ENCODE measurements at regions not wholly inside any gene's neighbourhood (a gene's known extent, or its start where the extent isn't known, plus 50 kb on each side); places are given as distances from the start of the nearest gene placed in this dataset.
"Not testable (repeated sequence)": the region's sequence is repeated elsewhere in the genome, so short reads cannot be mapped to it uniquely, and the experiment has no call there.

- no peak for DNase-seq
Measured at GRCh38 chr2:180829261-180829660, 151.1 kb upstream of the UBE2E3 start.

- no peak for DNase-seq
Measured at GRCh38 chr2:180828756-180829155, 151.6 kb upstream of the UBE2E3 start.

GRCh38 chr2:180823546-180824141 lies 156.8 kb upstream of the UBE2E3 start:
- no peak for DNase-seq

- DNase-seq = no peak
Measured at GRCh38 chr2:180819106-180819505, 161.3 kb upstream of the UBE2E3 start.

GRCh38 chr2:180818700-180819099 lies 161.7 kb upstream of the UBE2E3 start:
- not testable (repeated sequence) for DNase-seq

- no peak for DNase-seq
Measured at GRCh38 chr2:180799141-180799540, 181.3 kb upstream of the UBE2E3 start.

- DNase-seq = no peak
Measured at GRCh38 chr2:180790891-180791290, 189.5 kb upstream of the UBE2E3 start.

GRCh38 chr2:180787330-180787729 lies 193.1 kb upstream of the UBE2E3 start:
- DNase-seq = no peak

GRCh38 chr2:180781276-180781675 lies 199.1 kb upstream of the UBE2E3 start:
- no peak for DNase-seq

- DNase-seq = no peak
Measured at GRCh38 chr2:180778291-180778690, 202.1 kb upstream of the UBE2E3 start.

- DNase-seq = no peak
Measured at GRCh38 chr2:180776921-180777320, 203.5 kb upstream of the UBE2E3 start.

- no peak for DNase-seq
Measured at GRCh38 chr2:180775711-180776110, 204.7 kb upstream of the UBE2E3 start.

- DNase-seq = not testable (repeated sequence)
Measured at GRCh38 chr2:180765316-180765715, 215.1 kb upstream of the UBE2E3 start.

GRCh38 chr2:180763263-180763989 lies 217.0 kb upstream of the UBE2E3 start:
- DNase-seq = no peak

- no peak for DNase-seq
Measured at GRCh38 chr2:180761224-180761623, 219.2 kb upstream of the UBE2E3 start.

- DNase-seq = no peak
Measured at GRCh38 chr2:180759631-180760030, 220.8 kb upstream of the UBE2E3 start.

GRCh38 chr2:180753809-180754761 lies 226.3 kb upstream of the UBE2E3 start:
- DNase-seq = no peak

GRCh38 chr2:180751306-180751920 lies 229.0 kb upstream of the UBE2E3 start:
- no peak for DNase-seq

- DNase-seq = no peak
Measured at GRCh38 chr2:180747728-180748127, 232.7 kb upstream of the UBE2E3 start.

- DNase-seq = no peak
Measured at GRCh38 chr2:180743401-180743800, 237.0 kb upstream of the UBE2E3 start.

GRCh38 chr2:180742801-180743200 lies 237.6 kb upstream of the UBE2E3 start:
- DNase-seq = no peak

GRCh38 chr2:180739070-180739469 lies 241.3 kb upstream of the UBE2E3 start:
- no peak for DNase-seq

GRCh38 chr2:180735799-180736198 lies 244.6 kb upstream of the UBE2E3 start:
- no peak for DNase-seq
